GM21367 (cell line): ENCODE measurements at regions not wholly inside any gene's neighbourhood (a gene's known extent, or its start where the extent isn't known, plus 50 kb on each side); places are given as distances from the start of the nearest gene placed in this dataset.
"Not testable (repeated sequence)": the region's sequence is repeated elsewhere in the genome, so short reads cannot be mapped to it uniquely, and the experiment has no call there.

Experiments
- ATAC-seq: cut with Tn5 transposase; IDR thresholded peaks from one replicate; pipeline ENCODE4 v1.9.1; 2021; ENCODE audit not compliant: unreplicated experiment

DNA sequence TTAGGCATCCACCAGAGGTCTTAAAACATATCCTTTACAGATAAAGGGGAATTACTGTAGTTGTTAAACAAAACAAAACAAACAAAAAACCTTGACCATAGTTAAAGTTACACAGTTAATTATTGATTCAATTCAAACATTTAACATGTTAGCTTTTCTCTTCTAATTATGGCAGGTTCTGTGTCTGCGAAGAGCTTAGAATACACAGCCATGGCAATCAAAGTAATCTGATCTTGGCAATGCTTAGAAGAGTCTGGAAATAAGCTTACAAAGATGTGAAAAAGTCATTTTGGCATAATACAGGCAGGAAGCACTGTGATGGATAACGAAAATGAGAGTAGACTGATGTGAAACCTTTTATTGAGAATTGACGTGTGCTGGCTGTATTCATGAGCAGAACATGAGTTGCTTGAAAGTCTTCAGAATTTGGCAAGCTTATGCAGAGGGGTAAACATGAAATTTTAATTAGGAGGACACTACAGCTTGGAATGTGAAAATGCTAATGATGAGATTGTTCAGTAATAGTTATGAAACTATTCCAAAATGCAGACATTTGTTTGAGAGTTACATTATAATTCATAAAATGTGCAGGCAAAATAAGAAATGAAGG lies 629.6 kb downstream of the FSCB start:
- no peak for ATAC-seq

- ATAC-seq: no peak
These were observed 634.1 kb downstream of the FSCB start for GRCh38 chr14:43872752-43873655.

- ATAC-seq: no peak
These were observed 634.9 kb downstream of the FSCB start for GRCh38 chr14:43872222-43872621.

DNA sequence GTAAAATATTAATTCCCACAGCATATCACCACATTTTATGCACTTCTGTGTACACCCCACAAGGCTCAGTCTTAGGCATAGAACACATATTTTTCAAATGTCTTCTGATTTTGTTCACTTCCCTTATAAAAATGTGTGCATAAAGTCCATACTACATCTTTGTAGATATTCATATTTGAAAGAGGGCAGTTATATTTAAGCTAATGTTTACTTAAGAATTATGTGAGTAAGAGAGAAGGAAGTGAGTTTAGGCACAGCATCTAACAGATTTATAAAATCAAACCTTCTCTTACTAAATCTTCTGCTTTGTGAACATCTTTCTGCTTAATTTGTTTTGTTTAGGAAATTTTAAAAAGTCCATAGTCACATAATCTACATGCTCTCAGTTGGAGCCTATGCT lies 648.1 kb downstream of the FSCB start:
- ATAC-seq: no peak

DNA sequence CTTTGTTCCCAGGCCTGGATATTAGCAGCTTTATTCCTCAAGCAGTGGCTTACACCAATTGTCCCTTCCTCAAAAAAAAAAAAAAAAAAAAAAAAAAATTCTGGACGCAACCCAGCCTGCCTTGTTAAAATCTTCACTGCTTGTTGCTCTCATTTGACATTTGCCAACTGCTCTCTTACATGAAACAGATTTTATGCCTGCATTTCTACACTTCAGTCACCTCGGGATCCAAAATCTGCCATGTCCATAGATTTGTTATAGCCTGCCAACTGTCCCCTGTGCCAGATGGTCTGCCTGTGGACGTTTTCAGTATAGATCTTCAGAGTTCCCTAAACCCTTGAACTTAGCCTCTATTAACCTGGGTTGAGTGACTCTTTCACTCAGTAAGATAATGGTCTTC lies 651.5 kb downstream of the FSCB start:
- no peak for ATAC-seq

DNA sequence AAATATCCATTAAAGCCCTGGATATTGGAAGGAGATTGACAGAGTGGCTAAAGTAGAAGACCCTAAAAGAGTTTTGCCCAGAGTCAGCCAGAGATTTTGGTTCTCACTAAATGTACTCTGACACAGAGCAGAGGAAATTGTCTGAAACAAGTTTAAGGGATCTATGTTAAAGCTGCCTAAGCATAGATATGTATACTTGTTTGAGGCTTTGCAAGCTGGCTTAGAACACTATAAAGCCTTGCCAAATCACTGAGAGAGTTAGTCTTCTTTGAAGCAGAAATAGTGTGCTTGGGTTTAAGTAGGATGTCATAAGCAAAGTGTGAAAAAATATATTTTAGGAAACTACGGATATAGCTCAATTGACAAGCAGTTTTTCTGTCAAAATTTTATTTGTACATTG lies 653.5 kb downstream of the FSCB start:
- no peak for ATAC-seq

- no peak for ATAC-seq
These were observed 703.9 kb downstream of the FSCB start for GRCh38 chr14:43803076-43803689.

GRCh38 chr14:43795600-43796228 lies 711.4 kb downstream of the FSCB start:
- ATAC-seq: no peak

DNA sequence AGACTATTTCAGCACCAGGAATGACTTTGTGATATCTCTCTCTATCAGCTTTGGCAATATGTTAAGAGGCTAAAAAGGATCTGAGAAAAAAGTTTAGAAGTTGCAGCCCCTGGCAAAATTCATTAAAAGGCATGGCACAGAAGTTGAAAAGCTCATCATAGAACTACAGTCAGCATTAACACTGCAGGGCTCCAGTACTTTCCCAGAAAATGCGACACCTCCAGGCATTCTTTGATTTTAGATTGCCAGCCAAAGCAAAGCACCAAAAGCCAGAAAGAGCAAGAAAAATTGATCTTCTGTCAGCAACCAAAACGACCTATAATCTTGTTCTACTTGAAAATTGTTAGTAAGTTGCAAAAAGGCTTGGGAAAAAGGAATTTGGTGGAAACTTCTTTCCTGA lies 713.5 kb downstream of the FSCB start:
- no peak for ATAC-seq

- no peak for ATAC-seq
These were observed 714.1 kb downstream of the FSCB start for GRCh38 chr14:43792980-43793379.

GRCh38 chr14:43790681-43791080 lies 716.4 kb downstream of the FSCB start:
- ATAC-seq: no peak

DNA sequence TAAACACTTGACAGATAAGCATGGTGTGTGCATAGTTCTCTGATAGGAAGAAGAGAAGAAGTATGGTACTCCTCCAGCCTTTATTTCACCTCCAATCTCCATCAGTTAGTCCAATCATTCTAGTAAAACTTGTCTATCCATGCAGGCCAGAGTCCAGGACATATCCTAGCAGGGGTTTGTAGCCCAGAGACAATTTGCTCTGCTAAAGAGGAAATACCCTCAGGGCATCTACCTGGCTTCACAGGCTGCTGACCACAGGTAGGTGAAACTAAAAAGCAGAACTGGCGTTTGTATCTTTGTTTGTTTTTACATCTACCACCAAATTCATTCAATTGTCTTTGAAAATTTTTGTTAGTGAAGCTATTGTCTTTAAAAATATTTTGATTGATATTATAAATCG lies 717.6 kb downstream of the FSCB start:
- no peak for ATAC-seq

- no peak for ATAC-seq
These were observed 720.9 kb downstream of the FSCB start for GRCh38 chr14:43786066-43786762.

GRCh38 chr14:43784432-43784831 lies 722.7 kb downstream of the FSCB start:
- not testable (repeated sequence) for ATAC-seq

- ATAC-seq: no peak
These were observed 728.0 kb downstream of the FSCB start for GRCh38 chr14:43778937-43779639.

DNA sequence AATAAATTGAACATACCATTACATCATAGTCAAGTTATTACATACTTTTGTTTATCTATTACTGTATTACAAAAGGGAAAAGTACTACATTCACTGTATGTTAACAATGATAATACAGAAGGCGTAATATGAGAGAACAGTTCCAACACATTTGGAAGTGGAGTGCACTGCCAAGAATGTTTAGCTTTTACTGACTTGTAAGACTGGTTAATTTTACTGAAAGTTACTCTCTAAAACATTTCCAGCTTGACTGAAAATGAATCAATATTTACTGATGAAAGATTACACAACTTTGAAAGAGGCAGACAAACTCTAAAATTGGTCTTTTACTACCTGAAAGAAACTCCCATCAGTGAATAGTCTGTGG lies 728.5 kb downstream of the FSCB start:
- ATAC-seq: no peak

GRCh38 chr14:43765474-43765873 lies 741.6 kb downstream of the FSCB start:
- no peak for ATAC-seq

DNA sequence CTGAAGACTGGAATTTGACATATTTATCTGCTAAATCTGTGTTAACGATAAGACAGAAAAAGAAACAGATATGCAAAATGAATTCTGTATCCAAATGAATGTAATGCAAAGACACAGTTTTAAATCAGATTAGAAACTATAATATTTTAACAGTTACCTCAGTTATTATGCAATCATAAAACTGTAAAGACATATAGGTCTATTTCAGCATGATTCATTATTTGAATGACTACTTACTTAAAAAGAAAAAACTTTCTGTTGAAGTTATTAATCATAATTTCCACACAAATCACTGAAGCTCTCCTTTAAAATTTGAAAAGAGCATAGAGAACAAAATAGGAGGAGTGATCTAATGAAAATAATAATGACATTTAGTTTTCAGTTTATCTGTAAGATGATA lies 742.6 kb downstream of the FSCB start:
- ATAC-seq: no peak

DNA sequence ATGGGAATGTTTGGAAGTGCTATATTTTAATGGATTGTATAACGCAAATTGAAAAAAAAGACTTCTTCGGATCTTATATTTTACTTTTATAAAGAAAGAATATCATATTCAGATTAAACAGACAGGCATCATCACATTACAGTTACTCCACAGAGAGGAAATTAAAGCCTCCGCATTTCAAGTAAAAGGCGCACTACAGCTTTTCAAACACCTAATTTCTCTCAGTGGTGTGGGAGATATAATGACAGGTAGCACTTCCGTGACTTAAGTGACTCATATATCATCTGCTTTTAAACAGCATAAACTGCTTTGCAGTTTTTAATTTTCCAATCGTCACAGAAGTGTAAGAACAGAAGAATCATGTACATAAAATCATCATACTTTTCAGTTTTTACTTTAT lies 751.4 kb downstream of the FSCB start:
- ATAC-seq: no peak

DNA sequence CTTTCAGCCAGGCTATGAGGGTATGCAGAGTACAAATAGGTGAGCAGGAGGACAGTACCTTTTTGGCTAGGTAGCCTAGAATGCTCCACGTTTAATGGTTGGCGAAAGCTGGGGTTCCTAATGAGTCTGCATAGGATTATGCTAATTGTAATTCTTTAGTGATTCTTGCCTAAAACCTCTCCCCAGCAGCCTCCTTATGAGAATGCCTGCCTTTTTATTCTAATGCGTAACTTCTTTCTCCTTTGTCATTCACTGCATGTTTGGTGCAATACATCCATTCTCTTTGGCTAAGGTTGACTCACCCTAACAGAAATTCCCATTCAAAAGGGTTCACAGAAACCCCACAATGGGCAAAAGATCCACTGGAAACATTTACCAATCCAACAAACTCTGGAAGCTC lies 752.2 kb downstream of the FSCB start:
- ATAC-seq: no peak

GRCh38 chr14:43745746-43746145 lies 761.3 kb downstream of the FSCB start:
- ATAC-seq: no peak
